Breast epithelium (tissue), 4 donors: ENCODE measurements at regions not wholly inside any gene's neighbourhood (a gene's known extent, or its start where the extent isn't known, plus 50 kb on each side); places are given as distances from the start of the nearest gene placed in this dataset.
A peak's percentile ranks its signal among the peaks of the same experiment; 100 is the strongest.

Experiments
- DNase-seq, 2 donors: peaks; one replicate each; pipeline ENCODE4 v3.0.0-alpha.2; 2019; ENCODE audit warnings: low spot score in 2 of 2
- H3K27ac ChIP-seq, 2 donors: fragments of 200-600 bp; sonication (generic) in 1 of 2; one replicate each; pipeline ENCODE4 v1.5.1; 2016 to 2019; ENCODE audit warnings: mild to moderate bottlenecking in 1 of 2
- H3K27me3 ChIP-seq, 2 donors: fragments of 200-600 bp; sonication (generic) in 1 of 2; one replicate each; pipeline versions ENCODE4 v1.5.1 to v1.6.0; 2017 to 2019; ENCODE audit warnings: control low read depth in 1 of 2, mild to moderate bottlenecking in 1 of 2
- H3K36me3 ChIP-seq: fragments of 200-600 bp; one replicate; pipeline ENCODE4 v1.5.1; 2019
- H3K4me1 ChIP-seq, 2 donors: fragments of 200-600 bp; sonication (generic); one replicate each; pipeline ENCODE4 v1.5.1; 2016 to 2019; ENCODE audit warnings: control low read depth in 1 of 2
- H3K4me3 ChIP-seq, 3 donors: fragments of 200-600 bp; sonication (generic); 1 replicate in 2 of 3; 2 replicates in 1 of 3; pipeline ENCODE4 v1.5.1; 2016 to 2019; ENCODE audit warnings: mild to moderate bottlenecking in 3 of 3, moderate library complexity in 2 of 3
- H3K9me3 ChIP-seq, 2 donors: fragments of 200-600 bp; sonication (generic) in 1 of 2; one replicate each; pipeline ENCODE4 v1.5.1; 2016 to 2019; ENCODE audit warnings: control low read depth in 1 of 2
- POLR2A ChIP-seq: fragments of 450-650 bp; IDR thresholded peaks from one replicate; pipeline ENCODE4 v1.6.1; 2016; ENCODE audit warnings: antibody characterized with exemption, mild to moderate bottlenecking, moderate library complexity
- POLR2AphosphoS5 ChIP-seq, 3 donors: sonication (generic); formaldehyde crosslinking; IDR thresholded peaks; one replicate each; pipeline ENCODE4 v1.6.1; 2017; ENCODE audit warnings: antibody characterized with exemption in 3 of 3
- intact Hi-C: fragments of 100-400 bp; cut with DNase I; formaldehyde crosslinking; loops from one replicate; pipeline ENCODE4 v1.15.1; 2023; ENCODE audit warnings: low total_unique reads
- TF ChIP-seq, protein P1 (sequence below), 3 donors: fragments of 450-650 bp; IDR thresholded peaks; one replicate each; pipeline ENCODE4 v1.5.1; 2016 to 2017; ENCODE audit warnings: antibody characterized with exemption in 3 of 3, mild to moderate bottlenecking in 3 of 3, moderate library complexity in 3 of 3

DNA sequence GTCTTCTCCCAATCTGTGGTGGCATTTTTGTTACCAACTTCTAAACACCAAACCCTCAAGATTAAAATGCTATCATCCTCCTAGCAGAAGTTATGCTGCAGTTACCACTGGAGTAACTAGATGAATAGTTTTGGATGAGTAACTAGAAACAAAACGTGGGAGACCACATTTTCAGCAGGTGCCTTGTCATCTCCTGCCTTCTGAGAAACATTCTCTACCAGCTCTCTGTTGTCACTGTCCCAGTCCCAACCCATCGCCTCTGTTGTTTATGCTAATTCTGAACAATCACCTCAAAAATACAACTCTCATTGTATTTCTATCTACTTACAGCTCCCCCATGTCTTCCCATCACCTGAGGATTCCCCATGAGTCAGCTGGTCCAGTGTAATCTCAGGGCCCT, 652.5 kb upstream of the ADAMTS16 start:
- H3K4me3 ChIP-seq = no peak overlapping the region
- no peaks in the 10 kb centered on the region for H3K27me3 ChIP-seq
- no peak for DNase-seq
- TF ChIP-seq, protein P1, sequence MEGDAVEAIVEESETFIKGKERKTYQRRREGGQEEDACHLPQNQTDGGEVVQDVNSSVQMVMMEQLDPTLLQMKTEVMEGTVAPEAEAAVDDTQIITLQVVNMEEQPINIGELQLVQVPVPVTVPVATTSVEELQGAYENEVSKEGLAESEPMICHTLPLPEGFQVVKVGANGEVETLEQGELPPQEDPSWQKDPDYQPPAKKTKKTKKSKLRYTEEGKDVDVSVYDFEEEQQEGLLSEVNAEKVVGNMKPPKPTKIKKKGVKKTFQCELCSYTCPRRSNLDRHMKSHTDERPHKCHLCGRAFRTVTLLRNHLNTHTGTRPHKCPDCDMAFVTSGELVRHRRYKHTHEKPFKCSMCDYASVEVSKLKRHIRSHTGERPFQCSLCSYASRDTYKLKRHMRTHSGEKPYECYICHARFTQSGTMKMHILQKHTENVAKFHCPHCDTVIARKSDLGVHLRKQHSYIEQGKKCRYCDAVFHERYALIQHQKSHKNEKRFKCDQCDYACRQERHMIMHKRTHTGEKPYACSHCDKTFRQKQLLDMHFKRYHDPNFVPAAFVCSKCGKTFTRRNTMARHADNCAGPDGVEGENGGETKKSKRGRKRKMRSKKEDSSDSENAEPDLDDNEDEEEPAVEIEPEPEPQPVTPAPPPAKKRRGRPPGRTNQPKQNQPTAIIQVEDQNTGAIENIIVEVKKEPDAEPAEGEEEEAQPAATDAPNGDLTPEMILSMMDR (IDR thresholded peaks at IDR 0.05) = no peak
- TF ChIP-seq POLR2A = no peak
- no peak for TF ChIP-seq POLR2AphosphoS5 (IDR thresholded peaks at IDR 0.05)
- H3K4me1 ChIP-seq = no peaks in the 10 kb centered on the region
- intact Hi-C loops = no loop called here
- H3K27ac ChIP-seq = no peak overlapping the region
- no peaks in the 10 kb centered on the region for H3K36me3 ChIP-seq
- H3K9me3 ChIP-seq = no peaks in the 10 kb centered on the region

DNA sequence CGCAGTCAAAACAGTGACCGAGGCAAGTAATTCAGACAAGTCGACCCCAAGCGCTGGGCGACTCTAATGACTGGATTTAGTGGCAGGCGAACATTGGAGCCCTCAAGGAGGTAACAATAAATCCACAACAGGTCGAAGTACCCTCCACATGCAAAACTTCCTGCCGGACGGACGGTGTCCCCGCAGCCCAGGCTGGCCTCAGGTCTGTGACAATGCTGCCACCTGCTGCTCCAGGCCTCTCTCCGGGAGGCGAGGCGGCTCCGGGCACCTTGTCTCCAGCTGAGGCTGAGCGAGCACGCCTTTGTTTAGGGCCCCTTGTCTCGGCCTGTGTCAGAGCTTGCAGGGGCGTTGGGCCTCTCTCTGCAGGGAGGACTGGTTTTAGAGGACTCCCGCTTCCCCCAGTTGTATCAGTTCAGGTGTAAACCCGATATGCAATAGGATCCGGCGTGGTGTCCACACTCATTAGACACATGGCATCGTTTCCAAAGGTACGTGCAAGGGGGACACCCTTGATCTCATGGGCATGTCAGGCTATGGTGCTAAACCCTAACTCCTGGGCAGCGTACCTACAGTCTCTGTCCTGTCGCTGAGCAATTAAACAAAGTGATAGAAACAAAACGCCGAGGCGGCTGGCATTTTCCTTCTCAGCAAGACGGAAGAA, 628.0 kb upstream of the ADAMTS16 start:
- no peaks in the 10 kb centered on the region for H3K36me3 ChIP-seq
- DNase-seq = peak; percentile 72 to 85
- H3K9me3 ChIP-seq = no peaks in the 10 kb centered on the region

GRCh38 chr5:4513381-4513780, 626.7 kb upstream of the ADAMTS16 start:
- H3K27ac ChIP-seq = peak overlapping the region; percentile 79 to 80

More for the DNA sequence above, 628.0 kb upstream of the ADAMTS16 start:
- peak overlapping the region; percentile 79 to 80 for H3K27ac ChIP-seq
- no peaks in the 10 kb centered on the region for H3K4me1 ChIP-seq
- peak overlapping the region in 2 of 3 donors; percentile 38 to 54 for H3K4me3 ChIP-seq
- intact Hi-C loops = no loop called here
- no peaks in the 10 kb centered on the region for H3K27me3 ChIP-seq
- TF ChIP-seq, protein P1 (IDR thresholded peaks at IDR 0.05) = peak in 2 of 3 donors; percentile 53 to 71
- no peak for TF ChIP-seq POLR2A
- TF ChIP-seq POLR2AphosphoS5 (IDR thresholded peaks at IDR 0.05) = peak; percentile 6 to 41 (median 36)

DNA sequence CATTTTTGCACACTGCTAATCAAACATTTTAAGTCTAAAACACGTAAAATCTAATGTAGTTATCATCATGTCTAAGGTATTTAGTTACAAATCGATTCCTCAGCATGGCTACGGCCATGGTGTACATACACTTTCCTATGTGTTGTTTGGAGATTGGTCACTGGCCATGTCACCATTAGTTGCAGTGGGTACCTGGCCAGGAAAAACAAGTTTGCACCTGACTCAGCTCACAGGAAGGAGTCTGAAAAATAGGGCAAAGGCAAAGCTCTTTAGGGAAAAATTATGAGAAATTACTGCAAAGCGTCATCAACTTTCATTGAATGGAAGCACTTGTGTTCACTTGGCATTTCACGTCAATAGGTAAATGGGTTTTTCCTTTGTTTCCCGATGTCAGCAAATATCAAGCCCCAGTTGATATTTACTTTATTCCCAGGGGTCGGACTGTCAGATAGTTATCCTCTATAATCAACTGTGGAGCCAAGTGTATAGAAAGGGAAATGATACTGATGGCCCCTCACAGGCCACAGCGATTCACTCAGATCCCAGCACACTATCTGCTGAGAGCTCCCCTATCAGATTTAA, 626.0 kb upstream of the ADAMTS16 start:
- TF ChIP-seq, protein P1 (IDR thresholded peaks at IDR 0.05) = no peak
- TF ChIP-seq POLR2A (no peak), POLR2AphosphoS5 (IDR thresholded peaks at IDR 0.05) (no peak)
- H3K27ac ChIP-seq = peak overlapping the region; percentile 79 to 80
- no peaks in the 10 kb centered on the region for H3K27me3 ChIP-seq
- intact Hi-C loops = no loop called here
- no peak for DNase-seq
- H3K4me1 ChIP-seq = no peaks in the 10 kb centered on the region
- no peak overlapping the region for H3K4me3 ChIP-seq
- H3K36me3 ChIP-seq = no peaks in the 10 kb centered on the region
- no peaks in the 10 kb centered on the region for H3K9me3 ChIP-seq

More at GRCh38 chr5:4513381-4513780, 626.7 kb upstream of the ADAMTS16 start:
- intact Hi-C loops = no loop called here
- Histone ChIP-seq H3K4me1 (no peaks in the 10 kb centered on the region), H3K27me3 (no peaks in the 10 kb centered on the region), H3K9me3 (no peaks in the 10 kb centered on the region), H3K36me3 (no peaks in the 10 kb centered on the region), H3K4me3 (peak overlapping the region in 2 of 3 donors; percentile 15 to 36)
- DNase-seq = no peak
- TF ChIP-seq, protein P1 (IDR thresholded peaks at IDR 0.05) = no peak
- TF ChIP-seq POLR2AphosphoS5 (IDR thresholded peaks at IDR 0.05) (no peak), POLR2A (no peak)

- Histone ChIP-seq H3K27ac (no peak overlapping the region), H3K4me1 (no peaks in the 10 kb centered on the region), H3K27me3 (no peaks in the 10 kb centered on the region), H3K36me3 (no peaks in the 10 kb centered on the region), H3K9me3 (no peaks in the 10 kb centered on the region), H3K4me3 (no peak overlapping the region)
- TF ChIP-seq, protein P1 (IDR thresholded peaks at IDR 0.05) = no peak
- no peak for TF ChIP-seq POLR2A
- no peak for TF ChIP-seq POLR2AphosphoS5 (IDR thresholded peaks at IDR 0.05)
- intact Hi-C loops = no loop called here
- DNase-seq = no peak
Observed at GRCh38 chr5:4518903-4519672, 621.0 kb upstream of the ADAMTS16 start.
